HepG2 (cell line): ENCODE measurements at regions not wholly inside any gene's neighbourhood (a gene's known extent, or its start where the extent isn't known, plus 50 kb on each side); places are given as distances from the start of the nearest gene placed in this dataset.

Source experiments
- ATAC-seq: fragments of 200-7000 bp; cut with Tn5 transposase; 3 replicates; pipeline ENCODE4 v1.9.1; 2020; ENCODE audit warnings: mild to moderate bottlenecking, moderate library complexity
- BruUV-seq: library from RNA; stranded (reverse); fragments of 400-500 nt; replicated peaks from 2 replicates; lab custom pipeline; 2021; lab: Mats Ljungman, UMichigan
- CTCF ChIA-PET: fragments of 300-600 bp; formaldehyde crosslinking; extraction: SDS; loops from one replicate; lab custom pipeline; 2021; ENCODE audit warnings: low total read pairs, inconsistent platforms, low intra/inter-chr PET ratio; lab: Yijun Ruan, JAX
- POLR2A ChIA-PET: fragments of 350-600 bp; sonication (Branson Sonifier 250); formaldehyde crosslinking; loops from one replicate; lab custom pipeline; 2020; ENCODE audit warnings: antibody characterized with exemption, inconsistent platforms; lab: Yijun Ruan, JAX
- DNase-seq: peaks from one replicate; pipeline ENCODE4 v3.0.0-alpha.2; 2015; ENCODE audit warnings: low spot score
- FAIRE-seq: peaks from 3 replicates; lab custom pipeline; 2011; peaks lifted over from hg19 to GRCh38; lab: Jason Lieb, UNC
- H2AFZ ChIP-seq: one replicate; pipeline ENCODE4 v1.6.1; 2011; ENCODE audit warnings: low read length, inconsistent platforms
- H3K27ac ChIP-seq: fragments of 300-600 bp; 3 replicates; pipeline ENCODE4 v1.8.0; 2011; ENCODE audit warnings: mixed run types, mild to moderate bottlenecking, mixed read lengths, low read length, inconsistent platforms; ENCODE audit not compliant: insufficient read depth; ENCODE audit errors: extremely low read length
- H3K27me3 ChIP-seq, 2 experiments: fragments of 200-600 bp in 1 of 2; 2 replicates in 1 of 2; 3 replicates in 1 of 2; pipeline versions ENCODE4 v1.6.0 to v1.8.0; 2011; ENCODE audit warnings: low read length in 2 of 2, mild to moderate bottlenecking in 2 of 2, moderate library complexity in 2 of 2, inconsistent platforms in 1 of 2; ENCODE audit not compliant: insufficient read depth in 2 of 2, control insufficient read depth in 1 of 2
- H3K36me3 ChIP-seq, 2 experiments: fragments of 200-600 bp in 1 of 2; replicated peaks in 1 of 2; 2 replicates in 1 of 2; 3 replicates in 1 of 2; pipeline versions ENCODE4 v1.5.1 to v1.8.0; 2011; ENCODE audit warnings: low read length in 2 of 2, inconsistent platforms in 1 of 2; ENCODE audit not compliant: insufficient read depth in 2 of 2, control insufficient read depth in 1 of 2
- H3K4me1 ChIP-seq: 2 replicates; pipeline ENCODE4 v1.5.1; 2012; ENCODE audit warnings: low read length, inconsistent platforms; ENCODE audit not compliant: insufficient read depth
- H3K4me2 ChIP-seq: 2 replicates; pipeline ENCODE4 v1.6.0; 2011; ENCODE audit warnings: low read depth, low read length, inconsistent platforms
- H3K4me3 ChIP-seq, 3 experiments: fragments of 200-600 bp in 1 of 3; sonication (generic), shearing (Covaris generic) in 1 of 3; replicated peaks in 1 of 3; 2 replicates each; pipeline ENCODE4 v1.5.1; 2011 to 2016; ENCODE audit warnings: low read length in 3 of 3, inconsistent platforms in 2 of 3, low read depth in 2 of 3, mild to moderate bottlenecking in 2 of 3, control low read depth in 1 of 3, mixed read lengths in 1 of 3; ENCODE audit not compliant: insufficient read depth in 1 of 3
- H3K79me2 ChIP-seq: one replicate; pipeline ENCODE4 v1.6.1; 2011; ENCODE audit warnings: low read length, inconsistent platforms; ENCODE audit not compliant: insufficient read depth
- H3K9ac ChIP-seq: 2 replicates; pipeline ENCODE4 v1.6.0; 2011; ENCODE audit warnings: mild to moderate bottlenecking, low read depth, low read length, inconsistent platforms; ENCODE audit not compliant: insufficient read depth
- H3K9me3 ChIP-seq: 2 replicates; pipeline ENCODE4 v1.5.1; 2012; ENCODE audit warnings: mild to moderate bottlenecking, low read length
- H4K20me1 ChIP-seq: 2 replicates; pipeline ENCODE4 v1.6.0; 2011; ENCODE audit warnings: inconsistent platforms, mild to moderate bottlenecking, low read length, moderate library complexity; ENCODE audit not compliant: insufficient read depth
- AKAP8 ChIP-seq: sonication (generic); formaldehyde crosslinking; IDR thresholded peaks from 2 replicates; pipeline ENCODE4 v1.5.1; 2020; ENCODE audit warnings: mild to moderate bottlenecking, missing genetic modification reagents
- ARID2 ChIP-seq: sonication (generic); formaldehyde crosslinking; IDR thresholded peaks from 2 replicates; pipeline ENCODE4 v1.8.1; 2022; ENCODE audit warnings: mild to moderate bottlenecking, missing genetic modification reagents, borderline replicate concordance
- BHLHE40 ChIP-seq: IDR thresholded peaks from 2 replicates; pipeline ENCODE4 v1.6.1; 2011; ENCODE audit warnings: low read length, improper control_type of control experiment
- CAMTA2 ChIP-seq: sonication (generic); formaldehyde crosslinking; IDR thresholded peaks from 2 replicates; pipeline ENCODE4 v1.4.0; 2020; ENCODE audit warnings: mild to moderate bottlenecking, missing genetic modification reagents, borderline replicate concordance
- ETV5 ChIP-seq: IDR thresholded peaks from 2 replicates; pipeline ENCODE4 v1.6.1; 2018; ENCODE audit warnings: missing biosample characterization, missing genetic modification reagents, inconsistent platforms, borderline replicate concordance
- FOXM1 ChIP-seq: sonication (generic); formaldehyde crosslinking; IDR thresholded peaks from 2 replicates; pipeline ENCODE4 v1.5.0; 2020; ENCODE audit warnings: missing genetic modification reagents
- GATAD1 ChIP-seq: IDR thresholded peaks from 2 replicates; pipeline ENCODE4 v1.6.1; 2016; ENCODE audit warnings: missing genetic modification reagents, missing compliant biosample characterization
- HMG20A ChIP-seq: IDR thresholded peaks from 2 replicates; pipeline ENCODE4 v1.6.1; 2016; ENCODE audit warnings: borderline replicate concordance
- NR3C1 ChIP-seq: sonication (generic); formaldehyde crosslinking; IDR thresholded peaks from 2 replicates; pipeline ENCODE4 v1.4.0; 2020; ENCODE audit warnings: missing genetic modification reagents
- POLR2G ChIP-seq: fragments of 200-400 bp; formaldehyde crosslinking; IDR thresholded peaks from 2 replicates; pipeline ENCODE4 v1.6.1; 2018; ENCODE audit warnings: mild to moderate bottlenecking, low read depth, low read length, moderate library complexity
- RFX5 ChIP-seq: IDR thresholded peaks from 2 replicates; pipeline ENCODE4 v1.6.1; 2011; ENCODE audit warnings: low read depth, low read length, improper control_type of control experiment
- SP4 ChIP-seq: sonication (generic); formaldehyde crosslinking; IDR thresholded peaks from 2 replicates; pipeline ENCODE4 v1.8.1; 2023; ENCODE audit warnings: mild to moderate bottlenecking, missing genetic modification reagents
- SRSF1 ChIP-seq: fragments of 200-400 bp; formaldehyde crosslinking; optimal IDR thresholded peaks from 2 replicates; pipeline ENCODE3; 2017; ENCODE audit warnings: mild to moderate bottlenecking, low read depth, low read length, moderate library complexity
- YY1 ChIP-seq: IDR thresholded peaks from 2 replicates; pipeline ENCODE4 v1.6.1; 2011; ENCODE audit warnings: low read length, low read depth, moderate library complexity, mild to moderate bottlenecking; ENCODE audit not compliant: insufficient read depth, insufficient replicate concordance
- ZBTB10 ChIP-seq: sonication (generic); formaldehyde crosslinking; IDR thresholded peaks from 2 replicates; pipeline ENCODE4 v1.4.0; 2020; ENCODE audit warnings: missing genetic modification reagents, borderline replicate concordance
- ZFP36L2 ChIP-seq: sonication (generic); formaldehyde crosslinking; IDR thresholded peaks from 2 replicates; pipeline ENCODE4 v1.4.0; 2020; ENCODE audit warnings: missing genetic modification reagents
- ZNF24 ChIP-seq: fragments of 450-650 bp; IDR thresholded peaks from 2 replicates; pipeline ENCODE4 v1.6.1; 2017; ENCODE audit warnings: antibody characterized with exemption, mild to moderate bottlenecking
- ZNF263 ChIP-seq: sonication (generic); formaldehyde crosslinking; IDR thresholded peaks from 2 replicates; pipeline ENCODE4 v1.4.0; 2020; ENCODE audit warnings: missing genetic modification reagents
- ZNF580 ChIP-seq: IDR thresholded peaks from 2 replicates; pipeline ENCODE4 v1.6.1; 2016; ENCODE audit warnings: low read depth, borderline replicate concordance
- WGBS: methylation state at CpG from one replicate; pipeline ENCODE4 v1.1.6; 2017; ENCODE audit warnings: low lambda C conversion rate; 5-methylcytosine and 5-hydroxymethylcytosine counted together
- in situ Hi-C: cut with HindIII; loops from 2 replicates; pipeline ENCODE4 v1.10.0; 2017; ENCODE audit warnings: low pct_unique_long_range_greater_than_20kb; ENCODE audit not compliant: extremely low pct_ligation_motif_present
- intact Hi-C: fragments of 100-400 bp; cut with micrococcal nuclease; formaldehyde crosslinking; loops from one replicate; pipeline ENCODE4 v1.10.0; 2022; ENCODE audit not compliant: unreplicated experiment
- TF ChIP-seq, protein P1 (sequence below): sonication (generic); formaldehyde crosslinking; IDR thresholded peaks from 2 replicates; pipeline ENCODE4 v1.4.0; 2020; ENCODE audit warnings: missing genetic modification reagents

DNA sequence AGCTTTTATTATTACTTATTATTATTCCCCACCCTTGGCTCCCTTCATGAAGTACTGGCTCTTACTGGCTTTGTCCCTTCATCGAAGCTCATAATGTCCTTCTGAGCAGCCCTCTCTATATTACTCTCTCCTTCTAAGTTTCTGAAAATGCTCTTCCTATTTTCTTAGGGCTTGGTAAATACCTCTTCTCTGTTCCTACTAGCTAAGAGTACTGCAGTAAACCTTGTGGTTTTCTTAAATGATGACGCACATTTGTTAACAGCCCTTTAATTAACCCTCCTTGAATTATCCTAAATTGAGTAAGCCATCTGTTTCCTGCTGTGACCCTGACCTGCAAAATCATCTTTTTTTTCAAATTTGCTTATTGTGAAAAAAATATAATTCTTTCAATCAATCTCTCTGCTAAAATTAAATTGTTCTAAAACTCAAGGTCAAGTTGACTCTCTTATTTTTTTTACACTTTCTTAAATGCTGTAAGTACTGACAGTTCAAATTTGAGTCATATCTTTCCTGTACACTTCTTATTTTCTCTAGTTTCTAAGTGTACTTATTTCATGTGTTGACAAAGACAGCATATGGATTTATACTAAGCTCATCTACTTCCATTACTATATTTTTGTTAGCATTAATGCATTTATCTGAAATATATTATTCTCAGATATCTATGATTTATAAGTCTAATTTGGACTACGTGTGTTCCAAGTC, 148.9 kb downstream of the ADAM29 start:
- H3K36me3 ChIP-seq, result no peaks in the 10 kb centered on the region
- TF ChIP-seq, protein P1, sequence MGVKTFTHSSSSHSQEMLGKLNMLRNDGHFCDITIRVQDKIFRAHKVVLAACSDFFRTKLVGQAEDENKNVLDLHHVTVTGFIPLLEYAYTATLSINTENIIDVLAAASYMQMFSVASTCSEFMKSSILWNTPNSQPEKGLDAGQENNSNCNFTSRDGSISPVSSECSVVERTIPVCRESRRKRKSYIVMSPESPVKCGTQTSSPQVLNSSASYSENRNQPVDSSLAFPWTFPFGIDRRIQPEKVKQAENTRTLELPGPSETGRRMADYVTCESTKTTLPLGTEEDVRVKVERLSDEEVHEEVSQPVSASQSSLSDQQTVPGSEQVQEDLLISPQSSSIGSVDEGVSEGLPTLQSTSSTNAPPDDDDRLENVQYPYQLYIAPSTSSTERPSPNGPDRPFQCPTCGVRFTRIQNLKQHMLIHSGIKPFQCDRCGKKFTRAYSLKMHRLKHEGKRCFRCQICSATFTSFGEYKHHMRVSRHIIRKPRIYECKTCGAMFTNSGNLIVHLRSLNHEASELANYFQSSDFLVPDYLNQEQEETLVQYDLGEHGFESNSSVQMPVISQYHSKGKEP (CRISPR knock-in tag), result no peak
- TF ChIP-seq ETV5 (CRISPR knock-in tag) (no peak), BHLHE40 (no peak), ZFP36L2 (CRISPR knock-in tag) (no peak), ZNF263 (CRISPR knock-in tag) (no peak), CAMTA2 (CRISPR knock-in tag) (no peak), GATAD1 (CRISPR knock-in tag) (no peak), ARID2 (CRISPR knock-in tag) (no peak), ZNF580 (CRISPR knock-in tag) (no peak), ZNF24 (no peak), YY1 (no peak), POLR2G (no peak), RFX5 (no peak), HMG20A (CRISPR knock-in tag) (no peak), NR3C1 (CRISPR knock-in tag) (no peak), SRSF1 (no peak), ZBTB10 (CRISPR knock-in tag) (no peak), FOXM1 (CRISPR knock-in tag) (no peak), AKAP8 (no peak), SP4 (CRISPR knock-in tag) (no peak)
- TF ChIP-seq, all 625 proteins: peak for 0
- Histone ChIP-seq H3K4me2 (no peak overlapping the region), H4K20me1 (no peaks in the 10 kb centered on the region), H3K4me3 (no peak overlapping the region), H3K9me3 (peaks cover 87% of the 10 kb centered on the region), H3K27me3 (no peaks in the 10 kb centered on the region), H3K4me1 (no peaks in the 10 kb centered on the region), H3K27ac (no peak overlapping the region), H2AFZ (no peak overlapping the region), H3K9ac (no peak overlapping the region), H3K79me2 (no peaks in the 10 kb centered on the region)
- FAIRE-seq, result no peak
- in situ Hi-C loops (no loop called here), intact Hi-C loops (no loop called here)
- POLR2A ChIA-PET, result no interaction called here
- CTCF ChIA-PET, result no interaction called here
- DNase-seq, result no peak
- no TSS peak for BruUV-seq
- 2% methylated on average over 3 of the region's 3 CpGs for WGBS
- ATAC-seq, result no peak
